COLO668 (cell line): ENCODE measurements at regions not wholly inside any gene's neighbourhood (a gene's known extent, or its start where the extent isn't known, plus 50 kb on each side); places are given as distances from the start of the nearest gene placed in this dataset.
"Not testable (repeated sequence)": the region's sequence is repeated elsewhere in the genome, so short reads cannot be mapped to it uniquely, and the experiment has no call there.

ENCODE experiments used
- DNase-seq: peaks from one replicate; lab custom pipeline; 2025; ENCODE audit not compliant: unreplicated experiment; lab: John Stamatoyannopoulos, UW

DNA sequence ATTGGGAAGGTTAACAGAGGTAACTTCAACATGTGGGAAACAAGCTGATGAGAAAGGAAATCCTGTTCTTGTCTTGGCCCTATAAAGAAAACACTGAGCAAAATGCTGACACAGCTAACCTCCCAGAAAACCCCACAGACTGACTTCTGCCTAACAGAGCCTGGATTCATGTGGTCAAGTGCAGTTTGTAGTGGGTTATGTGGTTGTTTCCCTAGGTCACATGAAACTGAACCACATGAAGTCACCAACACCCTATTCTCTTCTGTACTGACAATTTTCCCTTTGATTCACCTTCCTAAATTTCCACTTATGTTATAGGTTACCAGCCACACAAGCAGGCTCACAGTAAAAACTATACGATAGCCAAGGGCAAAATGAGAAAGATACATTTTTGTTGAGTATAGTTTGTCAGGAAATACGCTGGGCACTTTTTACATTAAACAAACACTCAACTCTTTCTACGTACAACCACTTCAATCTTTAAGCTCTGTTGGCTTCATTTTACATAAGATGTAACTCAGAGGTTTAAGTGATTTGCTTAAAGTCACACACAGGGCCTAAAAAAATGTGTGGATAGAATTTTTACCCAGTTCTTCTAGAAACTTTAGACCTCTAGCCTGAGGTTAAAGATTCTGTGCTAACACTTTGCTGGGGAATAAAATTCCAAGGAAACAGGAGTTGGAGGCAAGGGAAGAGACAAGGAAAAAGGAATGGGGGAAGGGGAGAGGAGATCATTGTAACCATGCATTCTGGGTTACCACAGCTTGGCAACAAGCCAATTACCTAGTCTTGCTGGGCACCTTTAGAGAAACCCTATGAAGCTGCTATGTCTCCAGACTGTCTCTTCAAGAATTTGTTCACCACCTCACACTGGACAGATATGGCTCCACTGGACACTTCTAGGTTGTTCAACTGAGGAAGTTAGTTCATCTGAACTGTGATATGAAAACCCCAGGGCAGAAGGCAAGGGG, 601.6 kb upstream of the USP24 start:
- DNase-seq = peak; percentile 41

- no peak for DNase-seq
Measured at GRCh38 chr1:55815745-55816455, 600.7 kb upstream of the USP24 start.

DNA sequence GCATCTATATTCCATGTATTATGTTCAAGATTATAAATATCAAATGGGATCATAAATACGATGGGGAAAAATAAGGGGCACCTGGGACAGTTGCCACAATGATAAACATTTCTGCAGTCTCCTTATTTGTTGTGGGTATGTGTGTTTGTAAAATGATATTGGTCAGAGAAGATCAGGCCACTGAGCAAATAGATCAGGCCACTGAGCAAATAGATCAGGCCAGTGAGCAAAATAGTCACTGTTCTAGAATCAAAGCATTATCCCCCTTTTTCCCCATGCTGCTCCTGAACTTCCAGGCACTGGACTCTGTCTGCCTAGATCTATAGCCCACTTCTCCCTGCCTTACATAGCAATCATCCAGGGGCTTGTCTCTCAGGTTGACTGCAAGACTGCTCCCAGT, 599.8 kb upstream of the USP24 start:
- no peak for DNase-seq

GRCh38 chr1:55813618-55814017, 598.5 kb upstream of the USP24 start:
- no peak for DNase-seq

- DNase-seq = no peak
Measured at GRCh38 chr1:55812281-55812680, 597.1 kb upstream of the USP24 start.

DNA sequence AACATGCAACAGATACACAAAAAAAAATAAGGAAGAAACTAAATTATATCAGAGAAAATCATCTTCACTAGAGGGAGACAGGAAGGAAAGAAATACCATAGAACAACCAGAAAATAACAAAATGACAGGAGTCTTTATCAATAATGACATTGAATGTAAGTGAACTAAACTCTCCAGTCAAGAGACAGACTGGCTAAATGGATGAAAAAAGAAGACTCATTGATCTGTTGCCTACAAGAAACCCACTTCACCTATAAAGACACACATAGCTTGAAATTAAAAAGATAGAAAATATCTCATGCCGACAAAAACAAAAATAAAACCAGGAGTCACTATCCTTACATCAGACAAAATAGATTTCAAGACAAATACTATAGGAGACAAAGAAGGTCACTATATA, 593.1 kb upstream of the USP24 start:
- no peak for DNase-seq

DNA sequence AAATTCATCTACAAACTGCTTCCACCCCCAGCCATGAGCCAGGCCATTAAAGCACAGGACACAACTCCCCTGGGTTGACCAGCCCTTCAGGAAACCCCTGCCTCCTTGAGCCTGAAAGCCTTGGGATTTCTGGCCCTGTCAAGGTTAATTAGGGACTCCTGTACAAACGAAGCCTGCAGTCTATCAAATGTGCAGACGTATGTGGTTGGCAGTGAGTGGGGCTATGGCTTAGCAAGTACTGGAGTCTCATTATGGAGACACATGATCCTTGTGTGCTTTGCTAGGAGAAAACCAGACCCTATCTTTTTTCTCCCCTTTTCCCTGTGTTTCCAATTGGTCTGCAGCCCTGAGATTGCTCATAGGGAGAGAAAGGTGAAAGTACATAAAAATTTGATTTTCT, 588.3 kb upstream of the USP24 start:
- no peak for DNase-seq

DNA sequence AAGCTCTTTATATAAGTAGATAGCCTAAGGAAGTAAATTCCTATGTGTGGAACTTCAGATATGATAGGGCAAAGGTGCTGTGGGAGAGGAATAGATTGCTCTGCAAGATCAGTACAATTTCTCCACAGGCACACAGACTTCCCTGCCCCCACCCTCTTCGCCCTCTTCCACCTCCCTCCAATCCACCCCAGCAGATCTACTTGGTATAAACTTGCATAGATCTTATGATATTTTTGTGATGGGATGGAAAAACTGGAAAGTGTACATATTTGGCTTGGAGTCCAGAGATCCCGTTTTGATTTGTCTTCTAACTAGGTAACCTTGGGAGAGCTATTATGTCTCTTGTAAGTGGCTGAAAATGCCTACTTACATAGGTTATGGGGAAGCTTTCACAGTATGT, 586.3 kb upstream of the USP24 start:
- DNase-seq = no peak

GRCh38 chr1:55800503-55800902, 585.3 kb upstream of the USP24 start:
- DNase-seq = no peak

- DNase-seq = no peak
Measured at GRCh38 chr1:55793856-55794255, 578.7 kb upstream of the USP24 start.

- no peak for DNase-seq
Measured at GRCh38 chr1:55792870-55793269, 577.7 kb upstream of the USP24 start.

GRCh38 chr1:55789466-55789865, 574.3 kb upstream of the USP24 start:
- no peak for DNase-seq

GRCh38 chr1:55786396-55786795, 571.2 kb upstream of the USP24 start:
- DNase-seq = no peak

GRCh38 chr1:55784941-55785450, 569.8 kb upstream of the USP24 start:
- DNase-seq = not testable (repeated sequence)

DNA sequence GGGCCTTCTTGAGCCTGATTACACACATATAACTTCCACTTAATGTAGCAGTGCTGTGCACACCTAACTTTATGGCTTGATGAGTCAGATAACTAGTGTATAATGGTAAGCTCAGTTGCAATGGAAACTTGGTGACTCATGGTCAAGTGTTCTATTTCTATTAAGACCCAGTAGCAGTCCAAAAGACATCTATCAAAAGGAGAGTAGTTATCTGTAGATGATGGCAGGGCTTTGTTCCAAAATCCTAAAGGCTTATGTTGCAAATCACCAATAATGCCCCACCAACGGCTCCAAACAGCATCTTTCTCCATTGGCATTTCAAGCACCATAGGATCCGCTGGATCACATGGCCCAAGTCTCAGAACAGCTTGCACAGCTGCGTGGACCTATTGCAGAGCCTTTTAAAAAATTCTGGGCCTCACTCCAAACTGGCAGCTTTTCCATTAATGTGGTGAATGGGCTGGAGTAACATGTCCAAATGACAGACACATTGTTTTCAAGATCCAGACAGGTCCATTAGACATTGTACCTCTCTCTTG, 566.8 kb upstream of the USP24 start:
- no peak for DNase-seq

DNA sequence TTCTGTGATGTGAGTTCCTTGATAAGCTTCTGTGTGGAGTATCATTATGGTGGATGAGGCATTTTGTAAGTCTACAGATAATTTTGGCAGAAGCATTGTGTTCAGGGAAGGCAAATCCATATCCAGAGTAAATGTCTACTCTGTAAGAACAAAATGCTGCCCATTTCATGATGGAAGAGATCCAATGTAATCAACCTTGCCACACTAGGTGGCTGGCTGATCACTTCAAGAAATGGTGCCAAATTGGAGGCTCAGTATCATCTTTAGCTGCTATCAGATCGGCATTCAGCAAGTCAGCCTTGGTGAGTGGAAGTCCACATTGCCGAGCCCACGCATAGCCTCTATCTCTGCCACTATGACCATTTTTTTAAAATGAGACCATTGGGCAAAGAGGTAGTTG, 565.8 kb upstream of the USP24 start:
- DNase-seq = no peak

GRCh38 chr1:55777545-55777944, 562.4 kb upstream of the USP24 start:
- DNase-seq = no peak

GRCh38 chr1:55775007-55775406, 559.8 kb upstream of the USP24 start:
- DNase-seq = no peak

GRCh38 chr1:55774446-55774845, 559.3 kb upstream of the USP24 start:
- DNase-seq = no peak

DNA sequence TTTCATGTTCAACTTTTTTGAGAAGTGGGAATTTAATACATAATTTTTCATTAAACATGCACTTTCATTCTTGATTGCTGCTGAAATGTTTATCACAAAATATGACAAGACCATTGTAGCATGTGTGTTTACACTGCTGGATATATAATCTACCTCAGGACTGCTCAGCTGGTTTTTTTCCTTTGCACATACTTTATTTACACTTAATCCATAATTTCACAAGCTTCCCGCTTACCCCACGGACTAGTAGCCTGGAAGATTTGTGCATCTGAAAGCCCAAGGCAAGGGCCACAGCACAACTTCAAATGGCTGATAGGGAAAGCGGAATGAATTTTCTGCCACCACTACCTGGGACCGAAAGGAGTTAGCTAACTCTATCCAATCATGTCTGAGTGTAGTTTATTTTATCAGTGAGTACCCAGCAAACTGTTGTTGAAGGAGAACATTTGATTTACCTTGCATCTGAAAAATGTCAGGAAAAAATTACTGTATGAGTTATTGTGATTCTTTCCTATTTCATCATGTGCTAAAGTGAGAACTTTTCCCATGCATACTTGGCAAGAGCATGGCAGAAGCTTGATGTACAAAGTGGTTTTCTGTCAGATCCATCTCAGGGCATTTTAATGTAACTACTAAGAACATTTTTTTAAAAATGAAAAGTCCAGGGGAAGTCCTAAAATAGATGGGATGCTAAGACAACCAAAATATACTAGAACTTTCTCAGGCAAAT, 558.2 kb upstream of the USP24 start:
- no peak for DNase-seq

GRCh38 chr1:55768327-55768952, 553.3 kb upstream of the USP24 start:
- DNase-seq = no peak
